Ascending aorta (tissue), 2 donors: ENCODE measurements at regions not wholly inside any gene's neighbourhood (a gene's known extent, or its start where the extent isn't known, plus 50 kb on each side); places are given as distances from the start of the nearest gene placed in this dataset.

ENCODE experiments used
- DNase-seq, 2 donors: peaks; one replicate each; pipeline ENCODE4 v3.0.0-alpha.2; 2019; ENCODE audit warnings: low spot score in 2 of 2
- H3K27ac ChIP-seq, 2 donors: fragments of 200-600 bp; sonication (generic); one replicate each; pipeline ENCODE4 v1.5.1; 2016 to 2017; ENCODE audit warnings: mild to moderate bottlenecking in 1 of 2
- H3K27me3 ChIP-seq: fragments of 200-600 bp; sonication (generic); one replicate; pipeline ENCODE4 v1.5.1; 2017
- H3K36me3 ChIP-seq, 2 donors: fragments of 200-600 bp; sonication (generic); one replicate each; pipeline ENCODE4 v1.5.1; 2016
- H3K4me1 ChIP-seq, 2 donors: fragments of 200-600 bp; sonication (generic); one replicate each; pipeline ENCODE4 v1.5.1; 2016 to 2017; ENCODE audit warnings: mild to moderate bottlenecking in 1 of 2
- H3K4me3 ChIP-seq, 2 donors: fragments of 200-600 bp; sonication (generic); one replicate each; pipeline ENCODE4 v1.5.1; 2016 to 2017; ENCODE audit warnings: mild to moderate bottlenecking in 1 of 2
- H3K9me3 ChIP-seq, 2 donors: fragments of 200-600 bp; sonication (generic); one replicate each; pipeline ENCODE4 v1.5.1; 2016
- intact Hi-C: fragments of 100-400 bp; cut with DNase I; formaldehyde crosslinking; loops from one replicate; pipeline ENCODE4 v1.15.1; 2023
- TF ChIP-seq, protein P1 (sequence below), 3 experiments: fragments of 200-600 bp in 2 of 3; fragments of 450-650 bp in 1 of 3; sonication (generic) in 2 of 3; IDR thresholded peaks; one replicate each; pipeline ENCODE4 v1.5.1; 2016 to 2019; ENCODE audit warnings: antibody characterized with exemption in 3 of 3, mild to moderate bottlenecking in 1 of 3, moderate library complexity in 1 of 3

GRCh38 chr7:120131096-120131839 is 141.7 kb upstream of the KCND2 start:
- H3K27me3 ChIP-seq = no peaks in the 10 kb centered on the region
- TF ChIP-seq, protein P1, sequence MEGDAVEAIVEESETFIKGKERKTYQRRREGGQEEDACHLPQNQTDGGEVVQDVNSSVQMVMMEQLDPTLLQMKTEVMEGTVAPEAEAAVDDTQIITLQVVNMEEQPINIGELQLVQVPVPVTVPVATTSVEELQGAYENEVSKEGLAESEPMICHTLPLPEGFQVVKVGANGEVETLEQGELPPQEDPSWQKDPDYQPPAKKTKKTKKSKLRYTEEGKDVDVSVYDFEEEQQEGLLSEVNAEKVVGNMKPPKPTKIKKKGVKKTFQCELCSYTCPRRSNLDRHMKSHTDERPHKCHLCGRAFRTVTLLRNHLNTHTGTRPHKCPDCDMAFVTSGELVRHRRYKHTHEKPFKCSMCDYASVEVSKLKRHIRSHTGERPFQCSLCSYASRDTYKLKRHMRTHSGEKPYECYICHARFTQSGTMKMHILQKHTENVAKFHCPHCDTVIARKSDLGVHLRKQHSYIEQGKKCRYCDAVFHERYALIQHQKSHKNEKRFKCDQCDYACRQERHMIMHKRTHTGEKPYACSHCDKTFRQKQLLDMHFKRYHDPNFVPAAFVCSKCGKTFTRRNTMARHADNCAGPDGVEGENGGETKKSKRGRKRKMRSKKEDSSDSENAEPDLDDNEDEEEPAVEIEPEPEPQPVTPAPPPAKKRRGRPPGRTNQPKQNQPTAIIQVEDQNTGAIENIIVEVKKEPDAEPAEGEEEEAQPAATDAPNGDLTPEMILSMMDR (IDR thresholded peaks at IDR 0.05) = no peak
- intact Hi-C loops = no loop called here
- no peak overlapping the region for H3K4me3 ChIP-seq
- H3K9me3 ChIP-seq = no peaks in the 10 kb centered on the region
- no peak for DNase-seq
- H3K27ac ChIP-seq = no peak overlapping the region
- H3K36me3 ChIP-seq = no peaks in the 10 kb centered on the region
- no peaks in the 10 kb centered on the region for H3K4me1 ChIP-seq

DNA sequence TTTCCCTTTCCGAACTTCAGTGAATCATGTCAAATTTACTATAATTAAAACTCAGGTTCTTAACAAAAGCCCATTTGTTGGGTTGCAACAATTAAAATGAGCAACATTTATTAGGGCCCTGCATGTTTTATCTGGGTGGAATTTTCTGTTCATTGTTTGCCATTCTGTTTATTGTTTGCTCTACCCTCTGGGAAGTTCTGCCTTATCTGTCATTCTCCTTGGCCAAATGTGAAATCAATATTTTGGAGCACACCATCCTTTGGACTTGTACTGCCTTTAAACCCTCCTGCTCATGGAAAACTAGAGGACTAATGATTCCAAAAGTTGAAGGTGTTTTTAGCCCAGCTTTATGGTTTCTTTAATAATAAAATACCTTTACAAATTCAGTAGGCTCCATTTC is 134.5 kb upstream of the KCND2 start:
- TF ChIP-seq, protein P1 (IDR thresholded peaks at IDR 0.05) = no peak
- DNase-seq = no peak
- intact Hi-C loops = no loop called here

DNA sequence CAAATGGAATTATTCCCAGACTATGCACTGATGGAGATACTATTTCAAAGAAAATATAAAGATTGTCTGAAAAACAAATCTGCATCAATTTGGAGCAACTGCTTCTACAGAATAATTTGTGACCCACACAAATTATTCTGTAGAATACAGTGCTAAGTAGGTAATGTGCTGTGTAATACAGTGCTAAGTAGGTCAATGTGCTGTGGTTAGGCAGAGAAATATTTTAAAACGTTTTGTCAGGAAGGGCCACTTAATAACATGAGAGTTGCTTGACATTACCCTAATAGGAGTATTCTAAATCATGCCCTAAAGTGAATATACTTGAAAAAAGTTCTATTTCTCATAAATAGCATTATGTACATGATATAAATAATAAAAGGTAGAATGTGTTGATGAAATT is 116.5 kb upstream of the KCND2 start:
- intact Hi-C loops = no loop called here
- Histone ChIP-seq H3K9me3 (peaks cover 0 to 8% of the 10 kb centered on the region in 2 donors), H3K4me3 (no peak overlapping the region), H3K36me3 (no peaks in the 10 kb centered on the region), H3K4me1 (no peaks in the 10 kb centered on the region), H3K27me3 (no peaks in the 10 kb centered on the region), H3K27ac (no peak overlapping the region)
- TF ChIP-seq, protein P1 (IDR thresholded peaks at IDR 0.05) = no peak
- DNase-seq = no peak

More for the DNA sequence above, 134.5 kb upstream of the KCND2 start:
- Histone ChIP-seq H3K36me3 (no peaks in the 10 kb centered on the region), H3K27ac (no peak overlapping the region), H3K4me3 (no peak overlapping the region), H3K27me3 (no peaks in the 10 kb centered on the region), H3K9me3 (no peaks in the 10 kb centered on the region), H3K4me1 (no peaks in the 10 kb centered on the region)

DNA sequence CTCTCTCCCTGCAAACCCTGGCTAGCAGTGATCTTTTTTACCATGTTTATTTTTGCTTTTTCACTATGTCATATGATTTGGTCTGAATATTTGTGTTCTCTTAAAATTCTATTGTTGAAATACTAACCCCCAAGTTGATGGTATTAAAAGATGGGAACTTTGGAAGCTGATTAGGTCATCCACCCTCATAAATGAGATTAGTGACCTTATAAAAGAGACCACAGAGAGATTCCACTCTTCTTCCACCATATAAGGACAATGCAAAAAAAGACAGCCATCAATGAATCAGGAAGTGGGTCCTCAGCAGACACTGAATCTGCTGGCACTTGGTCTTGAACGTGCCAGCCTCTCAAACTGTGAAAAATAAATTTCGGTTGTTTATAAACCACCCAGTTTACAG is 112.8 kb upstream of the KCND2 start:
- Histone ChIP-seq H3K36me3 (no peaks in the 10 kb centered on the region), H3K4me3 (no peak overlapping the region), H3K4me1 (no peaks in the 10 kb centered on the region), H3K27me3 (no peaks in the 10 kb centered on the region), H3K27ac (no peak overlapping the region), H3K9me3 (no peaks in the 10 kb centered on the region)
- DNase-seq = no peak
- TF ChIP-seq, protein P1 (IDR thresholded peaks at IDR 0.05) = no peak
- intact Hi-C loops = no loop called here

DNA sequence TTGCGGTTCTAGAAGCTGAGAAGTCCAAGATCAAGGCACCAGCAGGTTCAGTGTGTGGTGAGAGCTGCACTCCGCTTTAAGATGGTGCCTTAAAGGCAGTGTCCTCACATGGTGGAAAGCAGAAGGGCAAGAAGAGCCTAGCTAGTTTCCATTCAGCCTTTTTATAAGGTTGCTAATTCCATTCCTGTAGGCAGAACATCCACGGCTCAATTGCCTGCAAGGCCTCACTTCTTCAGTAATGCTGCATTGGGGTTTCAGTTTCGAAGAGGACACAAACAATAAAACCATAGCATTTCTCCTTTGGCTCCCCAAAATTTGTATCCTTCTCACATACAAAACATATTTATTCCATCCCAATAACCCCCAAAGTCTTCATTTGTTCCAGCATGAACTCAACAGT is 109.5 kb upstream of the KCND2 start:
- no peak for DNase-seq
- intact Hi-C loops = no loop called here
- H3K4me1 ChIP-seq = no peaks in the 10 kb centered on the region
- no peak overlapping the region for H3K27ac ChIP-seq
- no peaks in the 10 kb centered on the region for H3K27me3 ChIP-seq
- H3K36me3 ChIP-seq = no peaks in the 10 kb centered on the region
- H3K4me3 ChIP-seq = no peak overlapping the region
- no peaks in the 10 kb centered on the region for H3K9me3 ChIP-seq
- TF ChIP-seq, protein P1 (IDR thresholded peaks at IDR 0.05) = no peak

DNA sequence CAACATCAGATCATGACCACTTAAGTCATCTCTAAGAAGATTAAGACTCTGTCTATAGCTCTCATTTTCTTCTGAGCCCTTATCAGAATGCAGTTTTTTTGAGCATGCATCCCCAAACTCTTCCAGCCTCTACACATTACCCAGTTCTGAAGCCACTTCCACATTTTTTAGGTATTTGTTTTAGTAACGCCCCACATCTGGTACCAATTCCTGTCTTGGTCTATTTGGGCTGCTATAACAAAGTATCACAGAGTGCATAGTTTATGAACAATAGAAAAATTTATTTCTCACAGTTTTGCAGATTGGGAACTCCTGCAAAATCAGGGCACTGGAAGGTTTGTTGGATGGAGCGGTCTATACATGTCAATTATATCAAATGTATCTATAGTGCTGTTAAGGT is 107.7 kb upstream of the KCND2 start:
- intact Hi-C loops = no loop called here
- Histone ChIP-seq H3K36me3 (no peaks in the 10 kb centered on the region), H3K4me3 (no peak overlapping the region), H3K4me1 (no peaks in the 10 kb centered on the region), H3K27ac (no peak overlapping the region), H3K9me3 (no peaks in the 10 kb centered on the region), H3K27me3 (no peaks in the 10 kb centered on the region)
- DNase-seq = no peak
- TF ChIP-seq, protein P1 (IDR thresholded peaks at IDR 0.05) = no peak
